ENCODE measurements at regions not wholly inside any gene's neighbourhood (a gene's known extent, or its start where the extent isn't known, plus 50 kb on each side); places are given as distances from the start of the nearest gene placed in this dataset.

DNA sequence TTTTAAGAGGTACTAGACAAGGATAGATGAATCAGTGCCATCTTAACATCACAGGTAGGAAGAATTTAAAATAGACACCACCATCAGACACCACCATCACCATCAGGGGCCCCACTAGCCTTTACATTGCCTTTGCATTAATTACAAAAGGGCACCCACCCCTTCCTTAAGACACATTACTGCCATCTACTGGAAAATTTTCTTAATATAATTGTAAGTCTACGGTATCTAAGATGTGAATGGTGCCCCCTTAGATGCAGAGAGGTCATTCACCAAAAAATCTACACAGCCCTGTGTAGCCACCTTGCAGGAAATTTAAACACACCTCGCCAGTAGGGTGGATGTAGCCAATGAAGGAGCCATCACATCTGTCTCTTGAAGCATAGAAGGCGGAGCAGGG, 184.1 kb downstream of the MID1IP1 start:
- Histone ChIP-seq H3K4me1 (no peaks in the 10 kb centered on the region), H3K27me3 (no peaks in the 10 kb centered on the region), H3K36me3 (no peaks in the 10 kb centered on the region), H3K27ac (no peak overlapping the region), H3K9me3 (no peaks in the 10 kb centered on the region), H3K4me3 (no peak overlapping the region)
- no peak for DNase-seq
- 55 to 100% methylated on average over 1 to 3 of the region's 3 CpGs for WGBS, 2 donors
- intact Hi-C loops (cut with DNase I): no loop called here
- no peak for TF ChIP-seq POLR2A (IDR thresholded peaks at IDR 0.05)
- TF ChIP-seq, protein P1, sequence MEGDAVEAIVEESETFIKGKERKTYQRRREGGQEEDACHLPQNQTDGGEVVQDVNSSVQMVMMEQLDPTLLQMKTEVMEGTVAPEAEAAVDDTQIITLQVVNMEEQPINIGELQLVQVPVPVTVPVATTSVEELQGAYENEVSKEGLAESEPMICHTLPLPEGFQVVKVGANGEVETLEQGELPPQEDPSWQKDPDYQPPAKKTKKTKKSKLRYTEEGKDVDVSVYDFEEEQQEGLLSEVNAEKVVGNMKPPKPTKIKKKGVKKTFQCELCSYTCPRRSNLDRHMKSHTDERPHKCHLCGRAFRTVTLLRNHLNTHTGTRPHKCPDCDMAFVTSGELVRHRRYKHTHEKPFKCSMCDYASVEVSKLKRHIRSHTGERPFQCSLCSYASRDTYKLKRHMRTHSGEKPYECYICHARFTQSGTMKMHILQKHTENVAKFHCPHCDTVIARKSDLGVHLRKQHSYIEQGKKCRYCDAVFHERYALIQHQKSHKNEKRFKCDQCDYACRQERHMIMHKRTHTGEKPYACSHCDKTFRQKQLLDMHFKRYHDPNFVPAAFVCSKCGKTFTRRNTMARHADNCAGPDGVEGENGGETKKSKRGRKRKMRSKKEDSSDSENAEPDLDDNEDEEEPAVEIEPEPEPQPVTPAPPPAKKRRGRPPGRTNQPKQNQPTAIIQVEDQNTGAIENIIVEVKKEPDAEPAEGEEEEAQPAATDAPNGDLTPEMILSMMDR (IDR thresholded peaks at IDR 0.05): peak in 1 of 6 experiments; percentile 22

DNA sequence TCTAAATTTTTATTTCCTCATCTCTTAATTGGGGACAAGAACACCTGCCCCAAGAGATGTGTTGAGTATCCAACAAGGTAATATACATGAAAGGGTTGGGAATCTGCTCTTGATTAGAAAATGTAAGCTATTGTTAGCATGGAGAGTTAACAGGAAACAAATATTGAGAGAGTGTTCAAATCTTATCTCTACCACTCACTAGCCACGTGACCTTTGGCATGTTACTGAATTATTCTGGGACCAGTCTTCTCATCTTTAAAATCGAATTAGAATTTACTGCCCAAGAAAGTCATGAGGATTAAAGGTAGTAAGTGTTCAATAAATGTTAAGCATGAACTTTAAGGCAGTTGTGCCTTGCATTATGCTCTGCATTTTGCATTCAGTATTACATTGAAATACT, 184.7 kb downstream of the MID1IP1 start:
- no peaks in the 10 kb centered on the region for H3K4me1 ChIP-seq
- DNase-seq: no peak
- no peaks in the 10 kb centered on the region for H3K27me3 ChIP-seq
- H3K27ac ChIP-seq: no peak overlapping the region
- no peak overlapping the region for H3K4me3 ChIP-seq
- intact Hi-C loops (cut with DNase I): no loop called here
- WGBS, 2 donors: 45 to 62% methylated on average over 2 of the region's 2 CpGs
- H3K9me3 ChIP-seq: no peaks in the 10 kb centered on the region
- H3K36me3 ChIP-seq: no peaks in the 10 kb centered on the region
- TF ChIP-seq, protein P1 (IDR thresholded peaks at IDR 0.05): no peak
- TF ChIP-seq POLR2A (IDR thresholded peaks at IDR 0.05): no peak

DNA sequence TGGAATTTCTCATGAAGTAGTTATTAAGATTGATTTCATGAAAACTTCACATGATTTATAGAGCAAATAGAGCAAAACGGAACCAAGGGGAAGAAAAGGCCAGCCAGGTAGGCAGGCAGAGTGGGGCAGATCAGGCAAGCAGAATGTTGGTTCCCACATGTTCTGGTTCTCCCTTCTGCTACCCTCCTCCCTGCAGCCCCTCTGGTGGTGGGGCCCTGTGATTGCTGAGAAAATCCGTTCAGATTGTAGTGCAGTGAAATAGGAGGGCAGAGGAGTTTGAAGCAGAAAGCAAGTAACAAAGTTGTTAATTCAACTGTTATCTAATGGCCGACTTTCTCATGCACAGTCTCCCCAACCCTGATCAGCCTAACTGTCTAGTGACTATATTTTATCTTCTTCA, 185.3 kb downstream of the MID1IP1 start:
- Histone ChIP-seq H3K4me3 (no peak overlapping the region), H3K36me3 (no peaks in the 10 kb centered on the region), H3K9me3 (no peaks in the 10 kb centered on the region), H3K27ac (no peak overlapping the region), H3K4me1 (no peaks in the 10 kb centered on the region), H3K27me3 (no peaks in the 10 kb centered on the region)
- intact Hi-C loops (cut with DNase I): no loop called here
- WGBS, 2 donors: 41 to 79% methylated on average over 3 of the region's 3 CpGs
- no peak for DNase-seq
- TF ChIP-seq POLR2A (IDR thresholded peaks at IDR 0.05): no peak
- TF ChIP-seq, protein P1 (IDR thresholded peaks at IDR 0.05): no peak

- 40 to 53% methylated on average over 2 to 4 of the region's 4 CpGs for WGBS, 2 donors
- no peak for DNase-seq
Measured at GRCh38 chrX:38987198-38987651, 186.0 kb downstream of the MID1IP1 start.

GRCh38 chrX:38988301-38988700, 187.0 kb downstream of the MID1IP1 start:
- H3K9me3 ChIP-seq: no peaks in the 10 kb centered on the region
- H3K4me1 ChIP-seq: no peaks in the 10 kb centered on the region
- no peak overlapping the region for H3K4me3 ChIP-seq
- no peaks in the 10 kb centered on the region for H3K36me3 ChIP-seq
- DNase-seq: no peak
- H3K27me3 ChIP-seq: no peaks in the 10 kb centered on the region
- TF ChIP-seq, protein P1 (IDR thresholded peaks at IDR 0.05): no peak
- no peak for TF ChIP-seq POLR2A (IDR thresholded peaks at IDR 0.05)
- H3K27ac ChIP-seq: no peak overlapping the region
- intact Hi-C loops (cut with DNase I): no loop called here
- WGBS, 2 donors: 50 to 60% methylated on average over 1 to 2 of the region's 2 CpGs

More at GRCh38 chrX:38987198-38987651, 186.0 kb downstream of the MID1IP1 start:
- Histone ChIP-seq H3K9me3 (no peaks in the 10 kb centered on the region), H3K4me3 (no peak overlapping the region), H3K4me1 (no peaks in the 10 kb centered on the region), H3K36me3 (no peaks in the 10 kb centered on the region), H3K27me3 (no peaks in the 10 kb centered on the region), H3K27ac (no peak overlapping the region)
- TF ChIP-seq, protein P1 (IDR thresholded peaks at IDR 0.05): no peak
- no peak for TF ChIP-seq POLR2A (IDR thresholded peaks at IDR 0.05)
- intact Hi-C loops (cut with DNase I): no loop called here
